ENCODE measurements at regions not wholly inside any gene's neighbourhood (a gene's known extent, or its start where the extent isn't known, plus 50 kb on each side); places are given as distances from the start of the nearest gene placed in this dataset.

DNA sequence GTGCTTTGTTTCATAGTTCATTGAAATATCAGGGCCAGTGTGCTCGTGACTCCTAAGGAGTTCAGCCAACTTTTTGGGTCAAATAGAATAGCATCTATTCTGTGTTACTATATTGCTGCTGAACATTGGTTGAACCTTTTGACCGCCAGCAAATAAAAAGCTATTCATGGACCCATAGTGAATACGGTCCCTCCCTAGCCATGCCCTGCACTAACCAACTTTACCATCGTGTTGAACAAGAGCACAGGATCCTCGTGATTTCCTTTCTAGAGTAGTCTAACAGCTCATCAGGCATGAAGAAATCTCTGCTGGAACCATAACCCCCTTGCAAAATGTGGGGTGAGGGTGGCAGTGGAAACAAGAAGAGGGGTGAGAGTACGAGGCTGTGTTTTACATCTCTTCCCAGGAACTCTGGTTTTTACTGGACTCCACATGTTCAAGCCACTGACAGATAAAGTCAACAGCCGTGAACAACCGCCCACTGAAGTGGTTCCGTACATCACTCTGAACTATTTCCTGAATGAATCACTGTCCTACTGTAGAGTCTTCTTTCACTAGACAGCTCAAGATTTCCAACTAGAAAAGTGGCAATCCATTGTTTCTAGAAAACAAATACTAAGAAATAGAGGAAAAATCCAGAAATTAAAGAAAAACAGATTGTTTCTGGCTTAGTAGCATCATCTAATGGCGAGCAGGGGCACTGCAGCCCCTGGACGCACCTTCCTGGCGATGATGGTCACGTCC is 70.1 kb upstream of the SPATA31E1 start:
- H3K4me2 ChIP-seq (ENCODE audit: low read length) = no peak overlapping the region
- no peaks in the 10 kb centered on the region for H3K4me1 ChIP-seq
- H3K27me3 ChIP-seq (ENCODE audit: control insufficient read depth, insufficient read depth, low read length) = no peaks in the 10 kb centered on the region
- TF ChIP-seq, protein P1, sequence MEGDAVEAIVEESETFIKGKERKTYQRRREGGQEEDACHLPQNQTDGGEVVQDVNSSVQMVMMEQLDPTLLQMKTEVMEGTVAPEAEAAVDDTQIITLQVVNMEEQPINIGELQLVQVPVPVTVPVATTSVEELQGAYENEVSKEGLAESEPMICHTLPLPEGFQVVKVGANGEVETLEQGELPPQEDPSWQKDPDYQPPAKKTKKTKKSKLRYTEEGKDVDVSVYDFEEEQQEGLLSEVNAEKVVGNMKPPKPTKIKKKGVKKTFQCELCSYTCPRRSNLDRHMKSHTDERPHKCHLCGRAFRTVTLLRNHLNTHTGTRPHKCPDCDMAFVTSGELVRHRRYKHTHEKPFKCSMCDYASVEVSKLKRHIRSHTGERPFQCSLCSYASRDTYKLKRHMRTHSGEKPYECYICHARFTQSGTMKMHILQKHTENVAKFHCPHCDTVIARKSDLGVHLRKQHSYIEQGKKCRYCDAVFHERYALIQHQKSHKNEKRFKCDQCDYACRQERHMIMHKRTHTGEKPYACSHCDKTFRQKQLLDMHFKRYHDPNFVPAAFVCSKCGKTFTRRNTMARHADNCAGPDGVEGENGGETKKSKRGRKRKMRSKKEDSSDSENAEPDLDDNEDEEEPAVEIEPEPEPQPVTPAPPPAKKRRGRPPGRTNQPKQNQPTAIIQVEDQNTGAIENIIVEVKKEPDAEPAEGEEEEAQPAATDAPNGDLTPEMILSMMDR (IDR thresholded peaks at IDR 0.05) = peak; percentile 85
- no peak overlapping the region for H3K9ac ChIP-seq
- no peak overlapping the region for H3K4me3 ChIP-seq (ENCODE audit: low read depth, low read length)
- no peaks in the 10 kb centered on the region for H3K36me3 ChIP-seq (ENCODE audit: control insufficient read depth, insufficient read depth, low read length)
- H3K27ac ChIP-seq = no peak overlapping the region
- H3K79me2 ChIP-seq = no peaks in the 10 kb centered on the region
- H3K9me3 ChIP-seq (ENCODE audit: control insufficient read depth, low read length) = no peaks in the 10 kb centered on the region
- no peak overlapping the region for H2AFZ ChIP-seq

DNA sequence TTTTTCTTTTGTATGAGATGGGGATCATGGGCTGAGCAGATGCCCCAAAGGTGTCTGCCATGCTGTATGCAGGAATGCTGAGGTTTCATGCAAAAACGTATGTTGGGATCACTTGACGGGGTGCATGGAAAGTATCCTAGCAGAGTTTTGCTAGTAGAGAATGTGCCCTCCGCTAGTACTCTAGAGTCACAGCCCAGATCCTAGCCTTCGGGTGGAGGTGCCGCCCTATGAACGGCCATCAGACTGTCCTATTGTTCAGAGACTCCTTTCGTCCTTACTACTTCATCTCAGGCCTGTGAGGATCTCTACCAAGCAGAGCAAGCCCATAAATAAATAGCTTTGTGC is 69.6 kb upstream of the SPATA31E1 start:
- no peak overlapping the region for H3K27ac ChIP-seq
- TF ChIP-seq, protein P1 (IDR thresholded peaks at IDR 0.05) = no peak

DNA sequence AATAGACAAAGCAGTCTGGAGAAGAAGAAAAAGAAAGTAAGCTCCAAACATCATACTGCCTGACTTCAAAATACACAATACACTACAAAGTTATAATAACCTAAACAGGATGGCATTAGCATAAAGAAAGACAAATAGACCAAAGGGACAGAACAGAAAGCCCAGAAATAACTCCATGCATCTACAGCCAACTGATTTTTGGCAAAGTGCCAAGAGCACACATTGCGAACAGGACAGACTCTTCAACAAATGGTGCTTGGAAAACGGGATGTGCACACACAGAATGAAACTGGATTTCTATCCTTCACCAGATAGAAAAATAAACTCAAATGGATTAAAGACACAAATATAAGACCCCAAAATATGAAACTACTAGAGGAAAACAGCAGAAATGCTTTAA is 66.6 kb upstream of the SPATA31E1 start:
- Histone ChIP-seq H3K4me3 (ENCODE audit: low read depth, low read length) (no peak overlapping the region), H3K4me2 (ENCODE audit: low read length) (no peak overlapping the region), H3K4me1 (no peaks in the 10 kb centered on the region), H3K27ac (no peak overlapping the region), H3K9me3 (ENCODE audit: control insufficient read depth, low read length) (no peaks in the 10 kb centered on the region), H3K27me3 (ENCODE audit: control insufficient read depth, insufficient read depth, low read length) (no peaks in the 10 kb centered on the region), H3K36me3 (ENCODE audit: control insufficient read depth, insufficient read depth, low read length) (no peaks in the 10 kb centered on the region), H2AFZ (no peak overlapping the region), H3K9ac (no peak overlapping the region), H3K79me2 (no peaks in the 10 kb centered on the region)
- TF ChIP-seq, protein P1 (IDR thresholded peaks at IDR 0.05) = no peak

More for the DNA sequence above, 69.6 kb upstream of the SPATA31E1 start:
- H3K4me3 ChIP-seq (ENCODE audit: low read depth, low read length) = no peak overlapping the region
- H3K4me2 ChIP-seq (ENCODE audit: low read length) = no peak overlapping the region
- H3K27me3 ChIP-seq (ENCODE audit: control insufficient read depth, insufficient read depth, low read length) = no peaks in the 10 kb centered on the region
- no peaks in the 10 kb centered on the region for H3K4me1 ChIP-seq
- no peaks in the 10 kb centered on the region for H3K36me3 ChIP-seq (ENCODE audit: control insufficient read depth, insufficient read depth, low read length)
- no peak overlapping the region for H3K9ac ChIP-seq
- no peak overlapping the region for H2AFZ ChIP-seq
- no peaks in the 10 kb centered on the region for H3K79me2 ChIP-seq
- no peaks in the 10 kb centered on the region for H3K9me3 ChIP-seq (ENCODE audit: control insufficient read depth, low read length)

DNA sequence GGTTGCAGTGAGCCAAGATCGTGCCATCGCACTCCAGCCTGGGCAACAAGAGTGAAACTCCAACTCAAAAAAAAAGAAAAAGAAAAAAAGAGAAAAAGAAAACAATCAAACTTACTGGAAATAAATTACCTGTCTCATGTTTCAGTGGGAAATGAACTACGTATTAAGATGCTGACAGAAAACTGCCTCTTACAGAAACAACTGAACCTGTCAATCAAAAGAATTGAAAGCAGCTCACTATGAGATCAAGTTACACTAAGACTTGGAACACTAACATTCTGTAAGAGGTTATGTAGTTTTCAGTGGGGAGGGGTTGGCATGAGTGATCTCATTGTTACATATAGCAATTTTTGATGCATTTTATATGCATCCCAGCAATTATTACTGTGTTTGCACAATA is 64.4 kb upstream of the SPATA31E1 start:
- TF ChIP-seq, protein P1 (IDR thresholded peaks at IDR 0.05) = no peak
- H3K4me2 ChIP-seq (ENCODE audit: low read length) = no peak overlapping the region
- no peaks in the 10 kb centered on the region for H3K27me3 ChIP-seq (ENCODE audit: control insufficient read depth, insufficient read depth, low read length)
- H3K36me3 ChIP-seq (ENCODE audit: control insufficient read depth, insufficient read depth, low read length) = no peaks in the 10 kb centered on the region
- H3K9ac ChIP-seq = no peak overlapping the region
- H3K27ac ChIP-seq = no peak overlapping the region
- no peaks in the 10 kb centered on the region for H3K9me3 ChIP-seq (ENCODE audit: control insufficient read depth, low read length)
- H3K79me2 ChIP-seq = no peaks in the 10 kb centered on the region
- no peak overlapping the region for H3K4me3 ChIP-seq (ENCODE audit: low read depth, low read length)
- H2AFZ ChIP-seq = no peak overlapping the region
- H3K4me1 ChIP-seq = no peaks in the 10 kb centered on the region

All from parathyroid adenoma (tissue), 2 donors.